Skeletal muscle tissue (tissue), 3 donors: ENCODE measurements at regions not wholly inside any gene's neighbourhood (a gene's known extent, or its start where the extent isn't known, plus 50 kb on each side); places are given as distances from the start of the nearest gene placed in this dataset.
"Not testable (repeated sequence)": the region's sequence is repeated elsewhere in the genome, so short reads cannot be mapped to it uniquely, and the experiment has no call there.

ENCODE experiments used
- H3K27ac ChIP-seq: one replicate; pipeline ENCODE4 v1.7.0; 2013; ENCODE audit warnings: mild to moderate bottlenecking, low read depth, low read length, inconsistent platforms
- H3K27me3 ChIP-seq, 3 donors: one replicate each; pipeline ENCODE4 v1.7.0; 2013; ENCODE audit warnings: low read length in 3 of 3; ENCODE audit not compliant: control insufficient read depth in 3 of 3, insufficient read depth in 3 of 3
- H3K36me3 ChIP-seq, 3 donors: one replicate each; pipeline ENCODE4 v1.7.0; 2013; ENCODE audit warnings: low read length in 3 of 3; ENCODE audit not compliant: control insufficient read depth in 3 of 3, insufficient read depth in 3 of 3
- H3K4me1 ChIP-seq, 3 donors: one replicate each; pipeline ENCODE4 v1.7.0; 2013; ENCODE audit warnings: low read length in 3 of 3, mild to moderate bottlenecking in 3 of 3; ENCODE audit not compliant: control insufficient read depth in 3 of 3, insufficient read depth in 3 of 3
- H3K4me3 ChIP-seq, 3 donors: one replicate each; pipeline ENCODE4 v1.7.0; 2013; ENCODE audit warnings: low read length in 3 of 3
- H3K9ac ChIP-seq, 3 donors: one replicate each; pipeline ENCODE4 v1.7.0; 2013; ENCODE audit warnings: low read length in 3 of 3, mild to moderate bottlenecking in 3 of 3, moderate library complexity in 2 of 3, low read depth in 1 of 3
- H3K9me3 ChIP-seq, 3 donors: one replicate each; pipeline ENCODE4 v1.7.0; 2013; ENCODE audit warnings: low read length in 3 of 3; ENCODE audit not compliant: control insufficient read depth in 3 of 3
- donor health status: Osteomylitis.

- peaks cover 0 to 9% (median 9%) of the 10 kb centered on the region in 3 donors for H3K4me1 ChIP-seq
- H3K4me3 ChIP-seq = no peak overlapping the region
Observed at GRCh38 chr7:19296617-19297016, 151.4 kb upstream of the FERD3L start.

GRCh38 chr7:19295376-19295775 is 150.2 kb upstream of the FERD3L start:
- Histone ChIP-seq H3K9ac (no peak overlapping the region), H3K27ac (no peak overlapping the region), H3K9me3 (no peaks in the 10 kb centered on the region), H3K36me3 (no peaks in the 10 kb centered on the region), H3K4me3 (no peak overlapping the region), H3K27me3 (no peaks in the 10 kb centered on the region), H3K4me1 (peaks cover 0 to 9% (median 9%) of the 10 kb centered on the region in 3 donors)

More at GRCh38 chr7:19296617-19297016, 151.4 kb upstream of the FERD3L start:
- Histone ChIP-seq H3K27ac (no peak overlapping the region), H3K27me3 (no peaks in the 10 kb centered on the region), H3K9ac (no peak overlapping the region), H3K9me3 (no peaks in the 10 kb centered on the region), H3K36me3 (no peaks in the 10 kb centered on the region)

- Histone ChIP-seq H3K27ac (no peak overlapping the region), H3K4me3 (peak overlapping the region in 1 of 3 donors; percentile 23), H3K4me1 (peaks cover 0 to 9% (median 9%) of the 10 kb centered on the region in 3 donors), H3K36me3 (no peaks in the 10 kb centered on the region), H3K9me3 (no peaks in the 10 kb centered on the region), H3K27me3 (no peaks in the 10 kb centered on the region), H3K9ac (no peak overlapping the region)
Observed at GRCh38 chr7:19294619-19295018, 149.4 kb upstream of the FERD3L start.

- H3K27me3 ChIP-seq = no peaks in the 10 kb centered on the region
- H3K4me1 ChIP-seq = peaks cover 0 to 9% (median 9%) of the 10 kb centered on the region in 3 donors
- H3K9me3 ChIP-seq = no peaks in the 10 kb centered on the region
Observed at GRCh38 chr7:19293431-19293830, 148.2 kb upstream of the FERD3L start.

GRCh38 chr7:19290968-19291367 is 145.7 kb upstream of the FERD3L start:
- Histone ChIP-seq H3K27me3 (no peaks in the 10 kb centered on the region), H3K27ac (no peak overlapping the region), H3K4me1 (peaks cover 0 to 9% (median 9%) of the 10 kb centered on the region in 3 donors), H3K9me3 (no peaks in the 10 kb centered on the region), H3K36me3 (no peaks in the 10 kb centered on the region), H3K9ac (no peak overlapping the region), H3K4me3 (no peak overlapping the region)

More at GRCh38 chr7:19293431-19293830, 148.2 kb upstream of the FERD3L start:
- Histone ChIP-seq H3K9ac (no peak overlapping the region), H3K27ac (no peak overlapping the region), H3K36me3 (no peaks in the 10 kb centered on the region), H3K4me3 (no peak overlapping the region)

GRCh38 chr7:19290066-19290465 is 144.8 kb upstream of the FERD3L start:
- no peak overlapping the region for H3K4me3 ChIP-seq
- no peaks in the 10 kb centered on the region for H3K9me3 ChIP-seq
- no peak overlapping the region for H3K9ac ChIP-seq
- H3K27ac ChIP-seq = no peak overlapping the region
- H3K36me3 ChIP-seq = no peaks in the 10 kb centered on the region
- H3K27me3 ChIP-seq = no peaks in the 10 kb centered on the region
- H3K4me1 ChIP-seq = peaks cover 0 to 9% (median 9%) of the 10 kb centered on the region in 3 donors

- no peak overlapping the region for H3K9ac ChIP-seq
- peaks cover 0 to 3% (median 0%) of the 10 kb centered on the region in 3 donors for H3K27me3 ChIP-seq
- H3K27ac ChIP-seq = no peak overlapping the region
- H3K36me3 ChIP-seq = no peaks in the 10 kb centered on the region
- H3K9me3 ChIP-seq = no peaks in the 10 kb centered on the region
- H3K4me1 ChIP-seq = no peaks in the 10 kb centered on the region
- no peak overlapping the region for H3K4me3 ChIP-seq
Observed at GRCh38 chr7:19284596-19285300, 139.5 kb upstream of the FERD3L start.

- no peak overlapping the region for H3K9ac ChIP-seq
Observed at GRCh38 chr7:19284136-19284535, 138.9 kb upstream of the FERD3L start.

GRCh38 chr7:19275000-19275399 is 129.8 kb upstream of the FERD3L start:
- Histone ChIP-seq H3K4me3 (no peak overlapping the region), H3K27ac (no peak overlapping the region), H3K27me3 (peaks cover 0 to 2% (median 0%) of the 10 kb centered on the region in 3 donors), H3K9me3 (no peaks in the 10 kb centered on the region), H3K36me3 (no peaks in the 10 kb centered on the region), H3K9ac (no peak overlapping the region), H3K4me1 (no peaks in the 10 kb centered on the region)

More at GRCh38 chr7:19284136-19284535, 138.9 kb upstream of the FERD3L start:
- Histone ChIP-seq H3K4me3 (no peak overlapping the region), H3K27me3 (peaks cover 0 to 3% (median 0%) of the 10 kb centered on the region in 3 donors), H3K27ac (no peak overlapping the region), H3K4me1 (no peaks in the 10 kb centered on the region), H3K36me3 (no peaks in the 10 kb centered on the region), H3K9me3 (no peaks in the 10 kb centered on the region)

GRCh38 chr7:19272329-19272728 is 127.1 kb upstream of the FERD3L start:
- H3K9ac ChIP-seq, H3K4me3 ChIP-seq, H3K4me1 ChIP-seq, H3K36me3 ChIP-seq, H3K9me3 ChIP-seq, H3K27me3 ChIP-seq, H3K27ac ChIP-seq: not testable (repeated sequence)
